COR-L47 (cell line): ENCODE measurements at regions not wholly inside any gene's neighbourhood (a gene's known extent, or its start where the extent isn't known, plus 50 kb on each side); places are given as distances from the start of the nearest gene placed in this dataset.

Experiments
- DNase-seq: peaks from one replicate; lab custom pipeline; 2025; lab: John Stamatoyannopoulos, UW

DNA sequence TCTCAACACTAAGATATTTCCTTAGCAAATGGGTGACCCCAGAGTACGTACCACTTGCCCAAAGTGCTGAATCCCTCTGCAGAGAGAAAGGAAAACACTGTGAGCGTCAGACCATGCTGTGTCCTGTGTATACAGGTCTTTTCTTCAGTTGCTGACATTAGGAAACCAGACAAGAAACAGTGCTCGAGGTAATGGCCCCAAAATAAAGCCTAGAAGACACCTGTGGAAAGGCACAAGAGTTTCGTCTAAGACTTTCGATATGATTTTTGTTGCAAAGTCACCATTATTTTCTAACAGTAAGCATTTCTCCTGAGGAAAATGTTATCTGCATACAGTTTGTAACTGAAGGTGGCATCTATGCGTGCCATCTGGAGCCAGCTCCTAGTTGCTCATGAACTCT, 62.0 kb upstream of the SIMC1 start:
- DNase-seq, result no peak

DNA sequence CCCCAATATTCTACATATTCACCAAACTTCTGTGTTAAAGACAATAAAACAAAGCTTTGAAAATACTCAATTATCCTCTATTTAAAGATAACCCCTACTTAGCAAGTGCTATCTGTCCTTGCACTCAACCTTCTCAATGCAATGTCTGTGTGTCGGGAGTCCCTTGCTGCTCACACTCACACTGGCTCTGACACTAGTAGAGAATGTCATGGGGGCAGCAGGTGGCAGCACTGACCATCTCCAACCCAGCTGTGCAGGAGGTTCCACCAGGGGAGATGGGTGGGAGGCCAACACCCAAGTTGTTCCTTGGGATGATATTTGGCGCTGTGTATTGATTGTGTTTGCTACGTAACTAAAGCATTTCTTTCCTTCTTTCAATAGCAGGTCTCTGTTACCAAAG, 59.4 kb upstream of the SIMC1 start:
- no peak for DNase-seq

DNA sequence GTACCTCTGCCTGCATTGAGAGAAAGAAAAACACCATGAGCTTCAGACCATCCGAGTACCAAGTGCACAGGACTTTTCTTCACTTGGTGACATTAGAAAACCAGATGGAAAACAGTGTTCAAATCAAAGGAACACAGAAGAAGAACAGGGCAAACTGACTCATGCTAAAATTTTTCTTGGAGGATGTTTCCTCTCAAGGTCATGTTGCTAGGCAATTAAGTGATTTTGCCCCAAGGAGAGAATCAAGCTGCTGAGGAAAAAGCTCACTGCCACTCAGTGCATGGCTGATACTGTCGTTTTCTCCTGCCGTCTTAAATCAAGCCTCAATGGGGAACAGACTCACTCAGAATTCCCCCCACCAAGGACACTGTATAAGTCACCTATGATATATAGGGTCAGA, 57.9 kb upstream of the SIMC1 start:
- DNase-seq, result no peak

DNA sequence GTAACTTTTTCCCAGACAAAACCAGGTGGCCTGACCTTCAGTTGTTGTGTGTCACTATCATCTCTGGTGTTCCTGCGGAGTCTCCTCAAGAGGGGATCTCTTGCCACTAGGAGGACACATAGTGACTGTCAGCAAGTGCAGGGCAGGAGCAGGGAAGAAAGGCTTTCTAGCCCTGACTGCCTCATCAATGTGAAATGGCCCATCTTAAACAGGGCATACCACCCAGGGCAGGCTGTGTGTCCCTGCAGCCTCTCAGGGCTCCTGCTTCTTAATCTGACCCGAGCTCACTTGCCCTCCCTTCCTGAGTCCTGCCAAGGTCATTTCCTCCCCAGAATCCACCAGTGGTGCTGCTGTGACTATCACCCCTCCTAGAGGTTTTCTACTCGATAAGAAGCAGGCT, 57.4 kb upstream of the SIMC1 start:
- no peak for DNase-seq

DNA sequence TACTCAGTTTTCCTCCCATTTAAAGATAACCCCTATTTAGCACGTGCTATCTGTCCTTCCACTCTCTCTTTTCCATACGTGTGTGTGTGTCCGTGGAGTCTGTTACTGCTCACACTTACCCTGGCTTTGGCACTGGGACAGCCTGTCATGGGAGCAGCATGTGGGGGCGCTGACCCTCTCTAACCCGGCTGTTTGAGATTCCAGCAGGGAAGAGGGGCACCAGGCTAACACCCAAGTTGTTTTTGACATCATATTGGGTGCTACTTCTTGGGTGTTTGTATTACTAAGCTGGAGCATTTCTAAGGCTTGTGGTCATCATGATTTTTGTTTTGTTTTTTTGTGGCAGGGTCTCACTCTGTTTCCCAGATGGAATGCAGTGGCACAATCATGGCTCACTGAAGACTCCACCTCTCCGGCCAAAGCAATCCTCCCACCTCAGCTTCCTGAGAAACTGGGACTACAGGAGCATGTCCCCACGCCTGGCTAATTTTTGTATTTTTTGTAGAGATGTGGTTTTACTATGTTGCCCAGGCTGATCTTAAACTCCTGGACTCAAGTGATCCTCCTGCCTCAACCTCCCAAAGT, 56.9 kb upstream of the SIMC1 start:
- DNase-seq, result no peak

DNA sequence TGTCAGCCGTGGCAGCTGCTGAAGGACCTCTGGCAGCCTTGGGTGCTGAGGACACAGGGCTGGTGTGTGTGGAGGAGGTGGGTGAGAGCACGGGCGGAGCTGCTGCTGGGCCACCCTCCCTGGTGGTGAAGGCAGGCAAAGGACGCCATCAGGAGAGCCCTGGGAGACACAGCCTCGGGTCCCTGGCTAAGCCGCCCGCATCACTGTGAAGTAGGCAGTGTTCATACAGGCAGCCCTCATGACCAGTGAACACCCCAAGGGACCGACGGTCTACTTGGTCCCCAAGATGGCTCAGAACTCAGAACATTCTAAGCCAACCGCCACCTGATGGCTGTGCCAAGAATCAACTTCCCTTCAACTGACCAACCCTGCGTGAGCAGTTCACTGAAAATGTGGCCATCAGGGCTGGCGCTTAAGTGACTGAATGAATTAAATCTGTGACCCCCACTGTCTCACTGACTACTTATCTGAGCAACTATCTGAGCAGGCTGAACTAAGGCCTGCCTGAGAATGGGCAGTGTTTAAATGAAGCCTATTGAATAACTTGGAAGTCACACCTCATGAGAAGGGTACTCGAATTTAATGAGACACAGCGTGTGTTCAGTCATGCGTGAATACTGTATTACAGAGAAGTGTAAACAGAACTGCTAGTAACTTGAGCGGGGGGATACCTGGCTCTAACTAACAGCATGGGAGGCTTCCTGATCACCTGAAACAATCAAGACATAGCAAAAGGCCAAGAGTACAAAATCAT, 54.7 kb upstream of the SIMC1 start:
- DNase-seq, result peak; percentile 67

DNA sequence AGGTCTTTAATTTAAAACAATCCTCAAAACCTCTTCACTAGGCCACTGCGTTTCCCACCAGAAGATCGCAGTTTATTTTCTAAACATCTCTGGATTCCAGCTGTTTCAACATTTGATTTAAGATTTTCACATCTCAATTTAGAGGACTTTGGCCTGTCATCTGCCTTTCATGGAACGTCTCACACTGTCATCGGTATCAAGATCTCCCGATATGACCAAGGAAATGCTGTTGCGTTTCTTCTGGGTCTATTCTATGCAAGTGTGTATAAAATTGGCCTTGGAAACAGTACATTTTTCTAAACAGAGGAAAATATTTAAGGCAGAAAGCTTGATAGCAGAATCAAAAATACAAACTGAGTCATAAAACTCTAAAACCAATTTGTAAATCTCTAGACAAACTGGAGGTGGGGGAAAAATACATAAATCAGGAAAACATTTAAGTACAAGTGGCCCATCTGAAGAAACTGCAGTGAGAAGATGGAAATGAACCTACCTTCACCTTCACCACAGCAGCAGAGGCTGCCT, 53.6 kb upstream of the SIMC1 start:
- DNase-seq, result no peak

DNA sequence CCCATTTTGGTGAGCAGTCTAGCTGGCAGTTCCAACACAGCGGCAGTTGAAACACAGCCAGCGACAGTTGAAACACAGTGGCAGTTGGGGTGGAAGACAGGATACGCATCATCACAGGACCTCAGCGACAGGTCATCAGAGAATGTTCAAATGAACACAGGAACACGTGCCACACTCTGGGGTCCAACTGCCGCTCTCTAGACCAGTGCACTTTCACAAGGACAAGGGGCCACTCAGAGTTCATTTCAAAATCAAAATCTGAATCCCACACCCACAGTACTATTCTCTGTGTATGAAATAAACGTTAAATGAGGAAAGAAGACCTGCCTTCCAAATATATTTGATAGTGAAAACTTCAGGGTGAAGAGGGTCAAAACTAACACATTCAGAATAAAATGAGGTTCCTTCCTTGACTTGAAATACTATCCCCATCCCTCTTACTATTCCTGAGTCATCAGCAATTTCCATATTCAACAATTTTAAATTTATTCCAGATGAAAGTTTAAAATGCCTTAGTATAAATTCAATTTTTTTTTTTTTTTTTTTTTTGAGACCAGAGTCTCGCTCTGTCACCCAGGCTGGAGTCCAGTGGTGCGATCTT, 53.0 kb upstream of the SIMC1 start:
- no peak for DNase-seq

DNA sequence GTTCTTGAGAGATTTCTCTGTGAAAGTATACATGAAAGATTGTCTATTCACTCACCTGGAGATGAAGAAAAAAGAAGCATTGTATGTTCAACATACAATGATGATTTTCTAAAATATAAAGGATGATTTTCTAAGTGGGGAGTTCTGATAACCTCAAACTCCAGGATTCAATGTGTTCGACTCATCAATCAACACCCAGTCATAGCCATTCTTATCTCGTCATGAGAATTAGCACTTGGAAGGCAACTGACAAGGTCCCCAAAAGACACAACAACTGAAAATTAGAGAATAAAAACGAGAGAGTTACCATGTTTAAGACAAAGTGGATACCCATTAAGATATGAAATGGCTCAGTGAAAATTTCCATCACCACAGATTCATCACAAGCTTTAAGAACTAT, 52.1 kb upstream of the SIMC1 start:
- no peak for DNase-seq

DNA sequence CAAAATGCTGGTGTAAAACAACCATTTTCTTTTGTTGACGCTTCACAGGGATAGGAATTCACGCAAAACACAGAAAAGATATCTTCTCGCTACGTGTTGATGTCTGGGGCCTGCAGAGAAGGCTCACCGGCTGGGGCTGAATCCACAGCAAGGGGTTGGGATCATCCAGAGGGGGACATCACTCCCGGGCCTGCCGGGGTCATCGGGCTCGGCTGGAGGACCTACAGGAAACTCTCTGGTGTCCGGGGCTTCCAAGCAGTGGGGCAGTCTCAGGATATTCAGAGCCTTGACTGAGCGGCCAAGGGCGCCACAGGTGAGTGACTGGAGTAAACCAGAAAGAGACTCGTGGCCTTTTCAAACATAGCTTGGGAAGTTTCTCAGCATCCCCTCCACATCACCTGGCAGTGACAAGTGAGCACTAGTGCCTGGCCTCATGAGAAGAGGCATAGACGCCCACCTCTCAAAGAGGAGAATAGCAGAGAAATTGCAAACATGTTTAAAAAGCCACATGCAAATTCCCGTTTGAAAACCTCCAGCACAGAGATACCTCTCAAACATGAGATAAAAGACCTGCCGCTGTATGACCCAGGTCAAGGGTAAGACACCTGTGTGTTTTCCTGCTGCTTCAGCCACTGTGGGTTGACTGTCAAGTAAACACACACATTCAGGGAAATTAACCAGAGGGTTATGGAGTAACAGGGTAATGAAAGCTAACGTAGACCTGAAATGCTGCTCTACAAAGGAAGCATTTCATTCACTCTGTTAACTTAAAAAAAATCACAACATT, 50.8 kb upstream of the SIMC1 start:
- no peak for DNase-seq

DNA sequence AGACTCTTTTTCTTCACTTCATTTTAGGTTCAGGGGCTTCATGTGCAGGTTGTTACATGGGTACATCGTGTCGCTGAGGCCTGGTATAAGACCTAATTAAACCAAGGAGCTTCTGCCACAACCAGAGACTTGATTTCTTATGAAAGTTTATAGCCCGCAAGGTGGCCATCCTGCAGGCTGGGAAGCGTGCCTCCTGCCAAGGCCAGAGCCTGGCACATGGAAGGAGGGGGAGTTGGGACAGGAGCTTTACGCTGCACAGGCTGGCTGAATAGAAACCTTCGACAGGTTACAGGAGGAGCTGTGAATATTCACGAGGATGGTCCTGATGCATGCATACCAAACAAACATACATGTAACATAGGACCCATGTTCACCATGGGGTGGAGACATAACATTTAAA, 50.1 kb upstream of the SIMC1 start:
- no peak for DNase-seq
